Left colon (tissue), 2 donors: ENCODE measurements at regions not wholly inside any gene's neighbourhood (a gene's known extent, or its start where the extent isn't known, plus 50 kb on each side); places are given as distances from the start of the nearest gene placed in this dataset.
"Not testable (repeated sequence)": the region's sequence is repeated elsewhere in the genome, so short reads cannot be mapped to it uniquely, and the experiment has no call there.

Experiments
- ATAC-seq: fragments of 200-7000 bp; cut with Tn5 transposase; one replicate; pipeline ENCODE4 v1.9.1; 2020; ENCODE audit warnings: mild to moderate bottlenecking, moderate library complexity
- DNase-seq, 2 donors: peaks; one replicate each; pipeline ENCODE4 v3.0.0-alpha.2; 2020
- intact Hi-C, 2 donors: fragments of 100-400 bp; cut with DNase I in 1 of 2; cut with micrococcal nuclease in 1 of 2; formaldehyde crosslinking; loops; one replicate each; pipeline versions ENCODE4 v1.11.2 to v1.14.0; 2022; cut with DNase I, micrococcal nuclease
- donor health status: DM: no; HTN: no; CAD: no.
- donor health status: DM: yes; HTN: yes; CAD: no.

DNA sequence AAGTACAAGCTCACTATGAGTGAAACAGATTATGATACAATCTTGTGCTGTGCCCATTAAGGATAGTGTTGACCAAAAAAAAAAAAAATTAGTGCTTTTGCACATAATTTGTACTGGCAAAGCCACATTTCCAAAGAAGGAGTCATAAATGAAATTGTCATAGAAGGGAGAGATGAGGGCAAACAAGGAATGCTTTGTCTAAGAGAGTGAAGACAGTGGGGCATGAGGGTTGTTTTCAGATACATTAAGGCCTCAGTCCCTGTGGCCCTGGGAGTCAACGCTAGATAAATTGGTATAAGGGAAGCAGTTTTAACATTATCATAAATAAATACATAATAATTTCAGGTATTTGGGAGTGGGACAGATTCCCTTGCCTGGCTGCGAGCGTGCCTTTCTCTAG is 267.5 kb upstream of the PRKCQ start:
- ATAC-seq (no peak), DNase-seq (no peak)
- intact Hi-C loops, result no loop called here

DNA sequence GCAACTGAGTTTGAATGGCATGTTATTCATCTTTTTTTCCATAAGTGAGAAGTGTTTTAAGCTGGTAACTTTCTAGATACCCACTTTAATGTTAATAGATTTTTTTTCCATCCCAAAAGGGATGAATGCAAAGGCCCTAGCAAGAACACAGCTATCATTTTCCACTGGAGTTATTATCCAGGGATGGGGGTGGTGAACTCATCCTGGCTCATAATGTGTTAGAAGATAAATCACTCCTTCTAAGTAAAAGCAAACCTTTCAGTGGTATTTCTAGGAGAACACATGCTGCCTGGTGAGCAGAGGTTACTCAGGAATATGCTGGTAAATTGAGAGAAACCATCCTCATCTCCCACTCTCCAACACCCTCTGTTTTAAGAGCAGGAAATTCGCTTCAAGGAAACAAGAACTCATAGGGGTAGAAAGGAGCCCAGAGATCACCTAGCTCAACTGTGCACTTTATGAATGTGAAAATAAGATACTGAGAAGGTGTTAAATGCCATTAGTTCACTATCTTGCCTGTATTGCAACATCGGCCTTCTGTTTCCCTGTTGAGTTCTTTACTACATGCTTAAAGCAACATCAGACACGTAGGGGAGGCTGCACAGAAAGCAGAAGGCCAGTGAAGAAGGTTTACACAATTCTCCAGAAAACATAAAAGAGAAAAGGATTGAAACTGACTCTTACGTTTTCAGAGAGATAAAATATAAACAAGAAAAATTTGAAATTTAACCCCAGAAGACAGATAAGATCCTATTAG is 264.0 kb upstream of the PRKCQ start:
- no peak for DNase-seq
- ATAC-seq, result no peak
- intact Hi-C loops, result no loop called here

DNA sequence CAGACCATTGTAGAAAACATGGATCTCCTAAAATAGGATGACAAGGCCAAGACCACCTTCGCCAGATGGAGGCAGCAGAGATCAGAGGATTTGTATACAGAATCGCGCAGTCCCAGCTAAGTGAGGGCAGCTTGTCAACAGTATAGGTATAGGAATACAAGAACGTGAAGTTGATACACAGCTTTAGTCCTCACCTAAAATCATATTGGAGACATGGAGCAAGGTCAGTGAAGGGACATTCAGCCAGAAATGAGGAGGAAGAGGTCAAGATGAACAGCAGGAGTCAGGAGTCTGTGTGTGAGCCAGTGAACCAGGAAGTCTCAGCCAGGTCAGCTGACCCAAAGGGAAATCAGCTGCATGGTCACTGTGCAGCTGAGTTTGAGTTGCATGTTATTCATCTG is 263.4 kb upstream of the PRKCQ start:
- ATAC-seq (no peak), DNase-seq (peak in 1 of 2 donors; percentile 5)
- intact Hi-C loops, result no loop called here

DNA sequence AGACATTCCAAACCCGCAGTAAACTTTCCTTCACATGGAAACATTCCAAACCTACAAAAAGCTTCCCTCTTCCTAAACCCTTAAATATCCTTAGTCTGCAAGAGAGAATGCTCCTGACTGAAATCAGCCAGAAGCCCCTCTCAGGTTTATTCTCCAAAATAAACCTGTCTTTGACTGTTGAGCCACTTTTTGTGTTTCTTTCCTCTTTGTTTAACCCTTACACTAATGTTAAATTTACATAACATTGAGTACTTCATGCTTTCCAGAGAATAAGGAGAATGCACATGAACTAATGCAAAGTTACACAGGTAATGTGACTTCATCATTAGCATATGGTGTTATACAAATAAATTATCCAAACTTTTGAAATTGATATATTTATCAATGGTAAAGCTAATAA is 262.6 kb upstream of the PRKCQ start:
- no peak for ATAC-seq
- intact Hi-C loops, result no loop called here
- no peak for DNase-seq

DNA sequence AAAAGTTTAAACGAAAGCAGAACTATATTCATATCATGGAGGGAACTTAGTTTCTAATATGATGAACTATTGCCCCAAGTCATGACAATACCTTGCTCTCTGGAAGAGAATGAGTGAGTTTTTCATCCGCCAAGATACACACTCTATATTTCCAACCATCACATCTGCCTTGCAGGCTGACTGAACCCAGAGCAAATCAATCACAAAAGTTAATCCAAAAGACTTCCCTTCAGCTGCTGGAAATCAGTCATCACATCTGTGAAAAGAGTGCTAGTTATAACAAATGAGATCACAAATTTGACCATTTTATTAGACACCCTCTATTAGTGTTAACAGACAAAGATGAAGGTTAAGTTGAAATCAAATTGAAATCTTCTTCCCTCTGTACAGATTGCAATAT is 261.7 kb upstream of the PRKCQ start:
- no peak for DNase-seq
- intact Hi-C loops, result no loop called here
- no peak for ATAC-seq

DNA sequence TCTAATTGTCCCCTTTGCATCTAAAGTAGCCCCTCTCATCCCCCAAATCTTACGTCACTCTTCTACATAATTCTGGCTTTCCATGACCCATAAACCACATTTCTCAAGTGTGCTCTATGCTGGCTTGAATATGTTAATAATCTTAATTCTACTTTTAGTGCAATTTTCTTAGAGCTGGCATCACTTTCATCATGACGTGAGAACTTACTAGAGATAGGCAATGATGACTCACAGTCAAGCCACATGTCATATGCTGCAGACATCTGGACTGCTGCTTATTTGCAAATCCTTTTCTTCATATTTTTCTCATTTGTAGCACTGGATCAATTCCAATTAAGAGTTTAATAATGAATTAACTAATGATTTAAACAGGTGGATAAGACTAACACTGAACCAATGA is 260.7 kb upstream of the PRKCQ start:
- intact Hi-C loops, result no loop called here
- ATAC-seq (no peak), DNase-seq (no peak)

DNA sequence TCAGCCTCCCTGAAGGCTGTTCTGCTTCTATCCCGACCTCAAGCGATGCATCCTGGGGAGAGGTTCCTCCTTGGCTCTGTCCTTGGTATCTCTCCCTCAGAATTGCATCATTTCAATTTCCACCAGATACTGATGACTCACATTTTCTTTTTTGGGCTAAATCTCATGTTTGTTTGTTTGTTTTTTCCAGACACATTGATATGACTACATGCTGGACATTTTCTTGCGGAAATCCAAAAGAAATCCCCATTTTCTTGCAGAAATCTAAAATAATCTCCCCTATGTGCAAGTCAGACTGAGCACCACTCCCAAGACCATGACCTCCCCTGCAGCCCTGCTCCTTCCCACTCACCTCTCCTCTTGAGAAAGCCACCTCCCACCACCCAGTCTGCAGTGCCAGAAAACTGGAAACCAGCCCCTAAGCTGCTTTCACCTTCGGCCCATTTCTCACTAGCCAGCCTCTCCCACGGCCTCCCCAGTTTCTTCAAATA is 260.2 kb upstream of the PRKCQ start:
- no peak for ATAC-seq

DNA sequence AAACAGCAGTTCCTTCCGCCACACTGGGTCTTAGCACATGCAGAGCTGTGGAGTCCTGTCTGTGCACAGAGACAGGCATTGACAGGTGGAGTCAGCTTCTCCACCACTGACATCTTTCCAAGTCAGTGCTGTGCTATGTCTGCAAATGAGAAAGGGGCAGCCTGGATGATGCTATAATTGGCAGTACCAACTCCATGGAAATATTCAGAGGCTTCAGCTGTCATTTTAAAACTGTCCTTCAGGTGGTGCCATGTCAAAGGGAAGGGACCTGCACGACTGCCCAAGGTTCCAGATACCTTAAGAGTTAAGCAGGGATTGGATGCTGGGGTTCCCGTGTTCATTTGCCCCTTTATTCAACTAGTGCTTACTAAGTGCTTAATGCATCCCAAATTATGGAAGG is 258.0 kb upstream of the PRKCQ start:
- ATAC-seq (no peak), DNase-seq (no peak)
- intact Hi-C loops, result no loop called here

More for the DNA sequence above, 260.2 kb upstream of the PRKCQ start:
- intact Hi-C loops, result no loop called here
- no peak for DNase-seq

DNA sequence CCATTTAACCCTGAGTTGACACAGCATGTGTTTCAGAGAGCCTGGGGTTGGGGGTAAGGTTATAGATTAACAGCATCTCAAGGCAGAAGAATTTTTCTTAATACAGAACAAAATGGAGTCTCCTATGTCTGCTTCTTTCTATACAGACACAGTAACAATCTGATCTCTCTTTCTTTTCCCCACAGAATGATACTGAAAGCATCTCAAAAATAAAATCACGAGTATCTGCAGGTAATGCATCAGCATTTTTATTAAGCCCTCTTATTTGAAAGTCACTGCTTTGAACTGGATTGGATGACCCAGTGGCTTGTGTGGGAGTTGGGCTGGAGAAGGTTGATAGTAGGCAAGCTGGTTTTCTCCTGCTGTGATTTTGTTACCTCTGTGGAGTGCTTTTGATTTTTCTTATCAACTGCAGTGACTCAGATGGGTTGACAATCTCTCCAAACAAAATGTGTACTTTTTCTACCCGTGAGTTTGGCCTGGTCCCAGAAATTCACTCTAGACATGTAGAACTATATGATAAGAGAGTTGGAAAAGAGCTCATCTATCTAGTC is 253.5 kb upstream of the PRKCQ start:
- ATAC-seq (no peak), DNase-seq (no peak)
- intact Hi-C loops, result no loop called here

DNA sequence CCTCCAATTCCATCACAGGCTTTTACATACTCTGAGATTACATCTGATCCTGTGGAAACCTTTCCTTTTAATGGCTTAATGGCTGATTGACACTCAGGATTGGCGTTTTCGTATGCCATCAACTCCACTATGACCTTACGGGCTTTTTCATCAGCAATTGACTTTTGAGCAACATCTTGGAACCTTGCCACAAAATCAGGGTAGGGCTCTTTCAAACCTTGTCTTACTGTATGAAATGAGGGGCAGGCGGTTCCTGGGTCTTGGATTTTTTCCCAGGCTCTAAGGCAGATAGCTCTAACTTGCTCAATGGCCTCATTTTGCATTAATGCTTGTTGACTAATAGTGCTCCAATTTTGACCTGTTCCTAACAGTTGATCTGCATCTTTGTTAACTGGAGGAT is 250.9 kb upstream of the PRKCQ start:
- intact Hi-C loops, DNase-seq, ATAC-seq: not testable (repeated sequence)

DNA sequence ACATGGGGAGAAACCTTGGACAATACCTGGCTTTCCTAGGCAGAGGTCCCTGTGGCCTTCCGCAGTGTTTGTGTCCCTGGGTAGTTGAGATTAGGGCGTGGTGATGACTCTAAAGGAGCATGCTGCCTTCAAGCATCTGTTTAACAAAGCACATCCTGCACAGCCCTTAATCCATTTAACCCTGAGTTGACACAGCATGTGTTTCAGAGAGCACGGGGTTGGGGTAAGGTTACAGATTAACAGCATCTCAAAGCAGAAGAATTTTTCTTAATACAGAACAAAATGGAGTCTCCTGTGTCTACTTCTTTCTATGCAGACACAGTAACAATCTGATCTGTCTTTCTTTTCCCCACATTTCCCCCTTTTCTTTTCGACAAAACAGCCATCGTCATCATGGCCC is 244.7 kb upstream of the PRKCQ start:
- ATAC-seq, intact Hi-C loops, DNase-seq: not testable (repeated sequence)

DNA sequence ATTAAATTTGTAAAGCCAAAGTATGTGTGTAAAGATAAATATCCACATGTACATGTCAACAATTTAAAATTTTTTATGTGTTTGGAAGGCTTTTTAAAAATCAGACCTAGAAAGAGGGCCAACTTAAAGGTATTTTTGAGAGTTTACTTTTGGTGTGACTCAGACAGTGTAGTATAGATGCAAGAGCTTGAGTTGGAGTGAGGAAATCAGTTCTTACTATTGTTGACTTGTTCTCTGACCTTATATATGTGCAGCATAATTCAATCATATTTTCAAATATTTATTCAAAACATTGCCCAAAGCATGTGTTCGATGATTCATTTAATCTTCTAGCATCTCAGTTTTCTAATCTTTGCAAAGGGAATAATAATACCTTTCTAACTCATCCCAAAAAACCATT is 243.7 kb upstream of the PRKCQ start:
- DNase-seq (no peak), ATAC-seq (no peak)
- intact Hi-C loops, result no loop called here

DNA sequence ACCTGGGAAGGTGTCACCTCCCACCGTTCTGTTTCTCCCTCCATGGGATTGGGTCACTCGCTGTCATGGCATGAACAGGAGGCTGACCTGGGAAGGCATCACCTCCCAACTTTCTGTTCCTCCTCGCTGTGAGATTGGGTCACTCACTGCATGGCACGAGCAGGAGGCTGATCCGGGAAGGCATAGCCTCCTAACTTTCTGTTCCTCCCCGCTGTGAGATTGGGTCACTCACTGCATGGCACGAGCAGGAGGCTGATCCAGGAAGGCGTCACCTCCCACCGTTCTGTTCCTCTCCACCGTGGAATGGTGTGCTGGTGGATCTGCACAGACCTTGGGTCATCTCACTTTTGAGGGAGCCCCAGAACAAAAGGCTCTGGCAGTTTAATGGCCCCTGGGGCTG is 239.2 kb upstream of the PRKCQ start:
- ATAC-seq, result no peak
- intact Hi-C loops, result no loop called here
- DNase-seq, result no peak

DNA sequence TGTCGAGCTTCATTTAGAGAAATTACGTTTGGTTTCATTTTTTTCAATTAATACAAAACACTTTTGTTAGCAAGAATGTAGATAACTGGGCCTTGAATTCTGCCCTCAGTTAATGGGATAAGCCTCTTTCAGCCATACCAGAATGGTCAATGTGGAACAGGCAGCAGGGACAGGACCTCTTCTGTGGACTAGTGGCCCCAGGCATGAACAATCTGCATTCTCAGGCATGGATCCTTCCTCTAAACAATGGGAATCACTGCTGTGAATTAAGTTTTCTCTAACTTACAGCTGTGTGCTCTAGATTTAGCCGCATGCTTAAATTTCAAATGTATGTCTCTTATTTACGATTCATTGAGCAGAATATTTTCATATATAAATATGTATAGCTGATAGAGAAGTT is 237.7 kb upstream of the PRKCQ start:
- intact Hi-C loops, result no loop called here
- ATAC-seq (no peak), DNase-seq (no peak)

DNA sequence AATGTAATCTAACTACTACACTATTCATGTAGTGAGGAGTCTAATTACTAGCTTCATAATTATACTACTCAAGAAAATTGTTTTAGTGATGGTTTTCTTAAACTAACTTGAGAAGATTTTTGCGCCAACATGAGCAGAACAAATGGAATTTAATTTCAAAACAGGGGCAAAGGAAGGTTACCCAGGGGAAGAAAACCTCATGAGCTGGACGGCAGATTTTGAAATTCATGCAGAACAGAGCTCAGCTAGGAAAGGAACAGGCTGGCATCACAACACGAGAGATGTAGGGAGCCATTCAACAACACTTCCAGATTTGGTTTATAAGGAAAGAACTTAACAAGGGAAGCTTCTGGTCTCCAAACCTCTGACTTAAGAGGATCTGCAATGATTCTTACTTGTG is 235.3 kb upstream of the PRKCQ start:
- ATAC-seq, result no peak
- no peak for DNase-seq
- intact Hi-C loops, result no loop called here

DNA sequence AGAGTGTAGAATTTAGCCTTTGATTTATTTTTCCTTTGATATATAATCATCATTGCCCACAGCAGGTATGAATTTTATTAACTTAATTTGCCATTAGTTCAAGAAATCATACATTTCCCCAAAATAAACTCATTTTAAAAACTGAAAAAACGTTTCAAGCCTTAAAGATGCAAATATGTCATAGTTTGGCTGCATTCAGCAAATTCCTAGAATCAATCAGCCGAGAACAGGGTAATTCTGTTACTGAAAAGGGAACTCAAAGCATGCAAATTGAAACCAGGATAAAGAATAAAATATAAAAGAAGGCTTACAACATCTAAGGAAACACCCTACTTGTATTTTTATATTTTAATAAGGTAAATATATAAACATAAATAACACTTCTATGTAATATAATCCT is 233.8 kb upstream of the PRKCQ start:
- intact Hi-C loops, result no loop called here
- no peak for DNase-seq
- no peak for ATAC-seq

DNA sequence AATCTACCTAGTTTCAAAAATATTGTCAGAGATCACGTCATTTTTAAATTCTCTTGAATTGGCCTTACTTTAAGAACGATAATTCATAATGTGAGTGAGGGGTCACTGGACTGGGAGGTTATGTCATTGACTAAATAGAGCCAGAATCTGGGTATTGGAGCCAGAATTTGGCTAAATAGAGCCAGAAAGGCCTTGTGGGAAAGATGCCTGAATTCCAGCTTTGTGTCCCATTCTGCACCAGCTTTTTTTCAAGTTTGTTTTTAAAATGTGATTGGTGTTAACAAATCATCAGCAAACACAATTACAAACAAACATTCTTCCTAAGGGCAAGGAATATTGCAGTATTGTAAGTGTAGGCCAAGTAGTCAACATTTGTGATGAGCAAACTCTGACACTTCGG is 233.2 kb upstream of the PRKCQ start:
- DNase-seq (no peak), ATAC-seq (no peak)
- intact Hi-C loops, result no loop called here

DNA sequence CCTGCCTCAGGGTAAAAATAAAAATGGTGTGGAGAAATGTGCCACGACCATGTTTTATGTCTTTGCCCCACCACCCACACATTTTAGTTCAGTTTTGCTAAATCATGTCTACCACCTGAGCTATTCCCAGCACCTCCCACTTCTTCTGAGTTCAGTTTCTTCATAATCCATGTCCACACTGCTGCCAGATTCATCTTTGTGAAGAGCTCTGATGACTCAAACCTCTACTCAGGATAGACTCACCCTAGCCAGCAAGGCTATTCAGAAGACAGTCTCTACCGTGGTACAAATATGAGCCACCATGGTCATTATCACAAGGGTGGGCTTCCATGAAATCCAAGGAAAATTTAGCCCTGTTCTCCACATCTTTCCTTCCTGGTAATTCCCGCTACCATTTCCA is 231.1 kb upstream of the PRKCQ start:
- no peak for DNase-seq
- intact Hi-C loops, result no loop called here
- no peak for ATAC-seq

DNA sequence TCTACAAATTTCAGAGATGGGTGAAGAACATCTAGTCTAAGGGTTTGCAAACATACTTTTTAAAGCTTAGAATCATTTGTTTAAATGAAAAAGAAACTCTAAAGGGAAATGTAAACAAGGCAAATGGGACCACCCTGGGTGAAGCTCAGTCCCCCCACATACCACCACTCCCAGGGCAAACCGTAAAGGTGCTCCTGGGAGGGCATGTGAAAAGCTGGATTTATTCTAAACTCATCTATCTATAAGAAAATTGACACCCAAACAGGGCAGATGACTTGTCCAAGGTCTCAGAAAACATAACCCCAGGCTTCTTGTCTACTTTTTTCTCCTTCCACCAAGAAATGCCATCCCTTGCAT is 223.3 kb upstream of the PRKCQ start:
- intact Hi-C loops, result no loop called here
- no peak for ATAC-seq
- no peak for DNase-seq

DNA sequence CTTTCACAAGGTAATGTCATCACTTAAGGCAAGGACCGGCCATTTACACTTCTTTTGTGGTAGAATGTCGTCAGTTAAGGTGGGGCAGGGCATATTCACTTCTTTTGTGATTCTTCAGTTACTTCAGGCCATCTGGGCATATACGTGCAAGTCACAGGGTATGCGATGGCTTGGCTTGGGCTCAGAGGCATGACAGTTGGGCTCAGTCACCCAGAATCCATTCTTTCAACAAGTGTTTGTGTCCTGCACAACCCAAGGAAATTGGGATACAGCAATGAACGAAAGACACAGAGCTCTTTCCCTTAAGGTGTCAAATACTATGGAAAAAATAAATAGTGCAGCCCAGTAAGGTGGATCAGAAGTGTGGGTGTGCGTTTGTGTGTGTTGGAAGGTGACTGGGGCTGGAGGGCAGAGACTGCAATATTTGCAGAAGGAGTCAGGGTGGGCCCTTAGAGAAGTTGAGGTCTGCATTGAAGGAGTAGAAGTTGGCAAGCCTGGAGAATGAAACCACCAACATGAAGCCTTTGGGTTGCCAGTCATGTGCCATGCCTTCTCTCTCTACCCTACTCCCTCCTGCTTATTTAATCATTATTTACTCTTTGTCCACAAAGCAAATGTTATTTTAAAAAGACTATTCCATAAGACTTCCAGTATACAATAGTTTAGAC is 222.8 kb upstream of the PRKCQ start:
- DNase-seq, result no peak

DNA sequence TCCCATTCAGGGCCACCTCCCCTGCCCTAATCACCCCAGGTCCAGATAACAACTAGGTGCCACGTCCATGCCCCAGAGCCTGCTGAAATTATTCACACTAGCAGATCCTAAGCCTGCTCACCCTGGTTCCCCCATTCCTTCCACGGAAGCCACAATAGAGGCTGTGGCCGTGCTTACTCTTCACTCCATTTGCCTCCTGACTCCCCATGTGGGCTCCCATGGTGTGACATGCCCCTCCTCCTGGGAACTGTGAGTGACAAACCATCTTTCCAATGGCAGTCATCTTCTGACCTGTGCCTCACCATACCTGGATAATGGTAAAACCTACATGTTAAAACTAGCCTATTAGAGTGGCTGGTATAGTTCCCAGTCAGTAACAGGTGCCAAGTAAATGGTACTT is 216.2 kb upstream of the PRKCQ start:
- intact Hi-C loops, result no loop called here
- ATAC-seq, result no peak
- no peak for DNase-seq

More for the DNA sequence above, 222.8 kb upstream of the PRKCQ start:
- intact Hi-C loops, result no loop called here
- no peak for ATAC-seq
